HepG2 (cell line): ENCODE measurements at regions not wholly inside any gene's neighbourhood (a gene's known extent, or its start where the extent isn't known, plus 50 kb on each side); places are given as distances from the start of the nearest gene placed in this dataset.

ENCODE experiments used
- ATAC-seq: fragments of 200-7000 bp; cut with Tn5 transposase; 3 replicates; pipeline ENCODE4 v1.9.1; 2020; ENCODE audit warnings: mild to moderate bottlenecking, moderate library complexity
- BruUV-seq: library from RNA; stranded (reverse); fragments of 400-500 nt; replicated peaks from 2 replicates; lab custom pipeline; 2021; lab: Mats Ljungman, UMichigan
- CTCF ChIA-PET: fragments of 300-600 bp; formaldehyde crosslinking; extraction: SDS; loops from one replicate; lab custom pipeline; 2021; ENCODE audit warnings: low total read pairs, inconsistent platforms, low intra/inter-chr PET ratio; lab: Yijun Ruan, JAX
- POLR2A ChIA-PET: fragments of 350-600 bp; sonication (Branson Sonifier 250); formaldehyde crosslinking; loops from one replicate; lab custom pipeline; 2020; ENCODE audit warnings: antibody characterized with exemption, inconsistent platforms; lab: Yijun Ruan, JAX
- DNase-seq: peaks from one replicate; pipeline ENCODE4 v3.0.0-alpha.2; 2015; ENCODE audit warnings: low spot score
- FAIRE-seq: peaks from 3 replicates; lab custom pipeline; 2011; peaks lifted over from hg19 to GRCh38; lab: Jason Lieb, UNC
- H2AFZ ChIP-seq: one replicate; pipeline ENCODE4 v1.6.1; 2011; ENCODE audit warnings: low read length, inconsistent platforms
- H3K27ac ChIP-seq: fragments of 300-600 bp; 3 replicates; pipeline ENCODE4 v1.8.0; 2011; ENCODE audit warnings: mixed run types, mild to moderate bottlenecking, mixed read lengths, low read length, inconsistent platforms; ENCODE audit not compliant: insufficient read depth; ENCODE audit errors: extremely low read length
- H3K27me3 ChIP-seq, 2 experiments: fragments of 200-600 bp in 1 of 2; 2 replicates in 1 of 2; 3 replicates in 1 of 2; pipeline versions ENCODE4 v1.6.0 to v1.8.0; 2011; ENCODE audit warnings: low read length in 2 of 2, mild to moderate bottlenecking in 2 of 2, moderate library complexity in 2 of 2, inconsistent platforms in 1 of 2; ENCODE audit not compliant: insufficient read depth in 2 of 2, control insufficient read depth in 1 of 2
- H3K36me3 ChIP-seq, 2 experiments: fragments of 200-600 bp in 1 of 2; replicated peaks in 1 of 2; 2 replicates in 1 of 2; 3 replicates in 1 of 2; pipeline versions ENCODE4 v1.5.1 to v1.8.0; 2011; ENCODE audit warnings: low read length in 2 of 2, inconsistent platforms in 1 of 2; ENCODE audit not compliant: insufficient read depth in 2 of 2, control insufficient read depth in 1 of 2
- H3K4me1 ChIP-seq: 2 replicates; pipeline ENCODE4 v1.5.1; 2012; ENCODE audit warnings: low read length, inconsistent platforms; ENCODE audit not compliant: insufficient read depth
- H3K4me2 ChIP-seq: 2 replicates; pipeline ENCODE4 v1.6.0; 2011; ENCODE audit warnings: low read depth, low read length, inconsistent platforms
- H3K4me3 ChIP-seq, 3 experiments: fragments of 200-600 bp in 1 of 3; sonication (generic), shearing (Covaris generic) in 1 of 3; replicated peaks in 1 of 3; 2 replicates each; pipeline ENCODE4 v1.5.1; 2011 to 2016; ENCODE audit warnings: low read length in 3 of 3, inconsistent platforms in 2 of 3, low read depth in 2 of 3, mild to moderate bottlenecking in 2 of 3, control low read depth in 1 of 3, mixed read lengths in 1 of 3; ENCODE audit not compliant: insufficient read depth in 1 of 3
- H3K79me2 ChIP-seq: one replicate; pipeline ENCODE4 v1.6.1; 2011; ENCODE audit warnings: low read length, inconsistent platforms; ENCODE audit not compliant: insufficient read depth
- H3K9ac ChIP-seq: 2 replicates; pipeline ENCODE4 v1.6.0; 2011; ENCODE audit warnings: mild to moderate bottlenecking, low read depth, low read length, inconsistent platforms; ENCODE audit not compliant: insufficient read depth
- H3K9me3 ChIP-seq: 2 replicates; pipeline ENCODE4 v1.5.1; 2012; ENCODE audit warnings: mild to moderate bottlenecking, low read length
- H4K20me1 ChIP-seq: 2 replicates; pipeline ENCODE4 v1.6.0; 2011; ENCODE audit warnings: inconsistent platforms, mild to moderate bottlenecking, low read length, moderate library complexity; ENCODE audit not compliant: insufficient read depth
- E2F5 ChIP-seq: sonication (generic); formaldehyde crosslinking; conservative IDR thresholded peaks from 2 replicates; pipeline ENCODE4 v1.4.0; 2020; ENCODE audit warnings: missing genetic modification reagents
- MED13 ChIP-seq: sonication (generic); formaldehyde crosslinking; IDR thresholded peaks from 2 replicates; pipeline ENCODE4 v1.5.0; 2020; ENCODE audit warnings: missing genetic modification reagents
- NFKB2 ChIP-seq: sonication (generic); formaldehyde crosslinking; IDR thresholded peaks from 2 replicates; pipeline ENCODE4 v1.4.0; 2020; ENCODE audit warnings: missing genetic modification reagents, borderline replicate concordance
- NR2C2 ChIP-seq: sonication (generic); formaldehyde crosslinking; IDR thresholded peaks from 2 replicates; pipeline ENCODE4 v1.4.0; 2020; ENCODE audit warnings: missing genetic modification reagents, mild to moderate bottlenecking, moderate library complexity, borderline replicate concordance
- TFDP1 ChIP-seq: IDR thresholded peaks from 2 replicates; pipeline ENCODE4 v1.6.1; 2016; ENCODE audit warnings: missing compliant biosample characterization, missing genetic modification reagents, borderline replicate concordance
- ZFP62 ChIP-seq: sonication (generic); formaldehyde crosslinking; IDR thresholded peaks from 2 replicates; pipeline ENCODE4 v1.4.0; 2020; ENCODE audit warnings: missing genetic modification reagents
- ZHX1 ChIP-seq: sonication (generic); formaldehyde crosslinking; IDR thresholded peaks from 2 replicates; pipeline ENCODE4 v1.8.1; 2022; ENCODE audit warnings: low read depth, mild to moderate bottlenecking, missing genetic modification reagents
- ZKSCAN5 ChIP-seq: sonication (generic); formaldehyde crosslinking; IDR thresholded peaks from 2 replicates; pipeline ENCODE4 v1.5.1; 2020; ENCODE audit warnings: mild to moderate bottlenecking, missing genetic modification reagents
- ZNF703 ChIP-seq: sonication (generic); formaldehyde crosslinking; IDR thresholded peaks from 2 replicates; pipeline ENCODE4 v1.5.1; 2020; ENCODE audit warnings: missing genetic modification reagents, mild to moderate bottlenecking, moderate library complexity, borderline replicate concordance
- ZNF713 ChIP-seq: sonication (generic); formaldehyde crosslinking; IDR thresholded peaks from 2 replicates; pipeline ENCODE4 v1.4.0; 2020; ENCODE audit warnings: mild to moderate bottlenecking, missing genetic modification reagents
- WGBS: methylation state at CpG from one replicate; pipeline ENCODE4 v1.1.6; 2017; ENCODE audit warnings: low lambda C conversion rate; 5-methylcytosine and 5-hydroxymethylcytosine counted together
- in situ Hi-C: cut with HindIII; loops from 2 replicates; pipeline ENCODE4 v1.10.0; 2017; ENCODE audit warnings: low pct_unique_long_range_greater_than_20kb; ENCODE audit not compliant: extremely low pct_ligation_motif_present
- intact Hi-C: fragments of 100-400 bp; cut with micrococcal nuclease; formaldehyde crosslinking; loops from one replicate; pipeline ENCODE4 v1.10.0; 2022; ENCODE audit not compliant: unreplicated experiment

GRCh38 chr4:114087596-114088230 lies 108.3 kb upstream of the ARSJ start:
- 0% methylated on average over 1 of the region's 1 CpG for WGBS
- TF ChIP-seq ZNF713 (CRISPR knock-in tag): no peak
- no peak for TF ChIP-seq NFKB2 (CRISPR knock-in tag)
- TF ChIP-seq MED13 (CRISPR knock-in tag): no peak
- no peak for TF ChIP-seq ZKSCAN5 (CRISPR knock-in tag)
- no peak for ATAC-seq

DNA sequence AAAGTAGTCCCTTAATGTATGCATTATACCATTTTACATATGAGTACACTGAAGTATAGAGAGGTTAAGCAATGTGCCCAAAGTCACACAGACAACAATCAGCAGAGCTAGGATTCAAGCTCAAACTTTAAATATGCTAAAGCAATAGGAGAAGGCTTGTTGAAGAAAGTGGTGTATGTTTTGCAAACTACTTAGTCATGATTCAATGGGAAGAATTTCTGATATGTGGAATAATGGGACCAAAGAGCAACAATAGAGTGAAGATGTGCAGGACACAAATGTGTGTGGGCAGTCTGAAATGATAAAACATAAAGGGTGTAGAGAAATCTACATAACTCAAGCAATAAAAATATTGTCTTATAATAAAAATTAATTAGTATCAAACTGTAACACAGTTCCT lies 109.0 kb upstream of the ARSJ start:
- H3K27ac ChIP-seq: no peak overlapping the region
- DNase-seq (no peak), FAIRE-seq (no peak), ATAC-seq (no peak)
- H3K4me1 ChIP-seq: no peaks in the 10 kb centered on the region
- no peaks in the 10 kb centered on the region for H4K20me1 ChIP-seq
- no peak overlapping the region for H3K4me2 ChIP-seq
- in situ Hi-C loops (no loop called here), intact Hi-C loops (no loop called here)
- H2AFZ ChIP-seq: no peak overlapping the region
- no peaks in the 10 kb centered on the region for H3K27me3 ChIP-seq
- no peak overlapping the region for H3K4me3 ChIP-seq
- H3K79me2 ChIP-seq: no peaks in the 10 kb centered on the region
- H3K36me3 ChIP-seq: no peaks in the 10 kb centered on the region
- no peaks in the 10 kb centered on the region for H3K9me3 ChIP-seq
- H3K9ac ChIP-seq: no peak overlapping the region
- BruUV-seq: no TSS peak
- ChIA-PET CTCF (no interaction called here), POLR2A (no interaction called here)
- TF ChIP-seq ZNF703 (CRISPR knock-in tag) (no peak), NR2C2 (CRISPR knock-in tag) (no peak), TFDP1 (no peak), ZFP62 (CRISPR knock-in tag) (no peak), ZHX1 (CRISPR knock-in tag) (no peak), E2F5 (CRISPR knock-in tag) (no peak)

More at GRCh38 chr4:114087596-114088230, 108.3 kb upstream of the ARSJ start:
- no peaks in the 10 kb centered on the region for H3K27me3 ChIP-seq
- no peak overlapping the region for H3K27ac ChIP-seq
- in situ Hi-C loops: no loop called here
- no TSS peak for BruUV-seq
- no peak overlapping the region for H2AFZ ChIP-seq
- CTCF ChIA-PET: no interaction called here
- no peak overlapping the region for H3K9ac ChIP-seq
- H4K20me1 ChIP-seq: no peaks in the 10 kb centered on the region
- DNase-seq (no peak), FAIRE-seq (no peak)
- no peaks in the 10 kb centered on the region for H3K4me1 ChIP-seq
- no peak overlapping the region for H3K4me2 ChIP-seq
- H3K79me2 ChIP-seq: no peaks in the 10 kb centered on the region
- POLR2A ChIA-PET: no interaction called here
- intact Hi-C loops: no loop called here
- no peaks in the 10 kb centered on the region for H3K9me3 ChIP-seq
- no peaks in the 10 kb centered on the region for H3K36me3 ChIP-seq
- H3K4me3 ChIP-seq: no peak overlapping the region
